ENCODE measurements at regions not wholly inside any gene's neighbourhood (a gene's known extent, or its start where the extent isn't known, plus 50 kb on each side); places are given as distances from the start of the nearest gene placed in this dataset.

GRCh38 chr6:68082086-68082485 is 553.0 kb upstream of the ADGRB3 start:
- no peak for ATAC-seq
- H3K4me1 ChIP-seq, result no peaks in the 10 kb centered on the region
- intact Hi-C loops (cut with DNase I), result no loop called here
- H3K27ac ChIP-seq, result no peak overlapping the region
- TF ChIP-seq CTCF (IDR thresholded peaks at IDR 0.05), result no peak
- no peak for FAIRE-seq
- no peaks in the 10 kb centered on the region for H3K36me3 ChIP-seq
- DNase-seq, result no peak
- no peaks in the 10 kb centered on the region for H3K9me3 ChIP-seq
- H3K27me3 ChIP-seq, result no peaks in the 10 kb centered on the region
- H3K4me3 ChIP-seq, result no peak overlapping the region

GRCh38 chr6:68080074-68080473 is 555.0 kb upstream of the ADGRB3 start:
- 44 to 58% methylated on average over 3 of the region's 3 CpGs for WGBS, 2 donors

GRCh38 chr6:68077661-68078060 is 557.4 kb upstream of the ADGRB3 start:
- WGBS, 2 donors, result 56 to 81% methylated on average over 5 of the region's 5 CpGs
- Histone ChIP-seq H3K27ac (no peak overlapping the region), H3K27me3 (no peaks in the 10 kb centered on the region), H3K9me3 (no peaks in the 10 kb centered on the region), H3K4me3 (no peak overlapping the region), H3K4me1 (no peaks in the 10 kb centered on the region), H3K36me3 (no peaks in the 10 kb centered on the region)
- intact Hi-C loops (cut with DNase I), result no loop called here
- no peak for FAIRE-seq
- DNase-seq, result no peak
- no peak for TF ChIP-seq CTCF (IDR thresholded peaks at IDR 0.05)
- no peak for ATAC-seq

More at GRCh38 chr6:68080074-68080473, 555.0 kb upstream of the ADGRB3 start:
- ATAC-seq (no peak), FAIRE-seq (no peak), DNase-seq (no peak)
- Histone ChIP-seq H3K4me1 (no peaks in the 10 kb centered on the region), H3K9me3 (no peaks in the 10 kb centered on the region), H3K4me3 (no peak overlapping the region), H3K27me3 (no peaks in the 10 kb centered on the region), H3K36me3 (no peaks in the 10 kb centered on the region), H3K27ac (no peak overlapping the region)
- intact Hi-C loops (cut with DNase I), result no loop called here
- TF ChIP-seq CTCF (IDR thresholded peaks at IDR 0.05), result no peak

- H3K4me3 ChIP-seq, result no peak overlapping the region
- FAIRE-seq, result no peak
- H3K4me1 ChIP-seq, result no peaks in the 10 kb centered on the region
- H3K9me3 ChIP-seq, result no peaks in the 10 kb centered on the region
- no peak for ATAC-seq
- intact Hi-C loops (cut with DNase I), result no loop called here
- TF ChIP-seq CTCF (IDR thresholded peaks at IDR 0.05), result no peak
- no peaks in the 10 kb centered on the region for H3K36me3 ChIP-seq
- H3K27me3 ChIP-seq, result no peaks in the 10 kb centered on the region
- no peak overlapping the region for H3K27ac ChIP-seq
- no peak for DNase-seq
These were observed 563.3 kb upstream of the ADGRB3 start for GRCh38 chr6:68071740-68072139.

- FAIRE-seq, result no peak
- DNase-seq, result no peak
- intact Hi-C loops (cut with DNase I), result no loop called here
- H3K4me1 ChIP-seq, result no peaks in the 10 kb centered on the region
- WGBS, 2 donors, result 22 to 27% methylated on average over 5 of the region's 5 CpGs
- no peak overlapping the region for H3K4me3 ChIP-seq
- TF ChIP-seq CTCF (IDR thresholded peaks at IDR 0.05), result no peak
- H3K27me3 ChIP-seq, result no peaks in the 10 kb centered on the region
- no peak for ATAC-seq
- no peaks in the 10 kb centered on the region for H3K9me3 ChIP-seq
- H3K36me3 ChIP-seq, result no peaks in the 10 kb centered on the region
- no peak overlapping the region for H3K27ac ChIP-seq
These were observed 565.0 kb upstream of the ADGRB3 start for GRCh38 chr6:68069921-68070710.

Data from pancreas (tissue), 10 donors.